ENCODE measurements at regions not wholly inside any gene's neighbourhood (a gene's known extent, or its start where the extent isn't known, plus 50 kb on each side); places are given as distances from the start of the nearest gene placed in this dataset.
"Not testable (repeated sequence)": the region's sequence is repeated elsewhere in the genome, so short reads cannot be mapped to it uniquely, and the experiment has no call there.

DNA sequence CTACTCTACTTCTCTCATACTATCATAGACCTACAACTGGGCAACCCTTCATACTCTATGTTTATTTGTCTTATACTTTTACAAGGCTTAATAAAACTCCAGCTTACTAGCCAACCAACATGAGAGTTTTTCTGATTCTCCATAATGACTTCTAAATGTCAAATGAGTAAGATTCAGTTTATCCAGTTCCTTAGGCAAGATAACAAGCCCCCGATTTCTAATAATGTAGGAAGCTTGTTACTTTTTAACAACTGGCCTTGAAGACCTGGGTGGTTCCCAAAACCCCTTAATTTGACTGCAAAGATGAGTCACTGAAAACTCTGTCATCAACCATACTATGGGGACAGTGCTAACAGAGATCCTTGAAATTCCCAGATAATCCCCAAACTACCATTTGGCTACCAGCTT is 294.6 kb upstream of the ACTBL2 start:
- no peak for DNase-seq

DNA sequence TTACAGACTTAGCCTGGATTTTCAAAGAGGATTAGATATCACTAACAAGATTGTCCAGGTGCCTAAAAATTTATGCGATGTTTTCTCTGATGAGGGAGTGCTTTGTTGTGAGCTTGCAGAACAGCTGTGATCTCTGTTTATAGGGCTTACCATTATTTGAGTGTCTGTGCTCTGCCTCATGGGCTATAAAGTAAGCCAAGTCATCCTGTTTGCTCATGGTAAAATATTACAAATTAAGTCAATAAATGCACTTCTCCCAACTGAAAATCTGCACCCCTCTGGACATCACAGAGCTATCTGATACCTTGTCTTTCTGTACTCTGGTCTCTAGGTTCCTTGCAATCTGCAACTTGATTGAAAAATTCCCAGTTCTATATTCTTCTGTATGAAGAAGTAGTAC is 293.4 kb upstream of the ACTBL2 start:
- no peak for DNase-seq

DNA sequence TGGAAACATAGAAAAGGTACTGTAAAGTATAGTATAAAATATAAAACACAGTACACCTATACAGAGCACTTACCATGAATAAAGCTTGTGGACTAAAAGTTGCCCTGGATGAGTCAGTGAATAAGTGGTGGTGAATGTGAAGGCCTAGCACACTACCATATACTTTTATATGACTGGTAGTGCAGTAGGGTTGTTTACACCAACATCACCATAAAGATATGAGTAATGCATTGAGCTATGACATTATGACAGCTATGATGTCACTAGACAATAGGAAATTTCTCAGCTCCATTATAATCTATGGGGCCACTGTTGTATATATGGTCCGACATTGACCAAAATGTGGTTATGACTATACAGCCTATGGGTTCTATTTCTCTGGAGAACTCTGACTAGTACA is 291.8 kb upstream of the ACTBL2 start:
- no peak for DNase-seq

DNA sequence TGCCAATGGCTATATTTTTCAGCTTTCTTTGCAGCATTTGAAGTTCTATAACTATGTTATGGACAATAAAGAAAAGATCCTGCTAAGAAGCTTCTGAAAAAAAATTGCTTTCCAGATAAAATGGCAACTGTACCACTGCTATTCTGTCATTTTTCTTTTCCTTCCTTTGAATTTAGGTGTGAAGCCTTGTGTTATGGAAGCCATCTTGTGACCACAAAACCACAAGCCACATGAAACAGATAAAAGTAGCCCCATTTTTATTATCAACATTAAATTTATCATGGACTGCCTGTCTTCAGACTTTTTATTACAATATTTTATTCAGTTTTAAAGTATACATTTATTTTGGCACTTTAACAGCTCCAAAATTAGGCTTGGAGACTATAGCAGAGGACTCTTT is 289.9 kb upstream of the ACTBL2 start:
- no peak for DNase-seq

DNA sequence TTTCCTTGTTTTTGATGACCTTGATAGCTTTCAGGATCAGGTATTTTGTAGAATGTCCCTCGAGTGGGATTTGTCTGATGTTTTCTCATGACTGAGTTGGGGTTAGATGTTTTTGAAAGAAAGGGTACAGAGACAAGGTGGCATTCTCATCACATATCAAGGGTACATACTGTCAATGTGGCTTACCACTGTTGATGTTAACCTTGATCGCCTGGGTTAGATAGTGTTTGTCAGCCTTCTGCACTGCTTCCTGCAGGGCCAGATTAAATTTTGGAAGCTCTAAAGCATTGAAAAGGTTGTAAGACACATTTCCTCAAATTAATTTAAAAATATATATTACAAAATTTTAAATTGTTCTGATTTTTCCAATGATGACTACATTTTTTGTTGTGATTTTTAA is 287.4 kb upstream of the ACTBL2 start:
- no peak for DNase-seq

DNA sequence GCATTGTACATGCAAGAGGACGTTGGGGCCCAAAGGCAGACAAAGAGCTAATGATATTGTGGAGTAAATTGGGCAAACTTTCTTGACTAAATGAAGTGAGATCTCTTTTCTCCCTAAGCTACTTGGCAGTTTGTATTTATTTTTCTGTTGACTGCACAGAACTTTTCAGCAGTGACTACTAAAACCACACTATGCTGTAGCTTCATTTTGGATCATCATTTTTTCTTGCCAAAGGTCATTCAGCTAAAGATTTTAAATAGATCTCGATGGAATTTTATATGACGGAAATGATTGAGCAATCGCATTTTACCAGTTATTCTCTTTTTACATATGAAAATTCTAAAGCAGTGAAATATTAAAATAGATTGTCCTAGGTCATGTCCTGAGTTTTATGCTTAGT is 286.1 kb upstream of the ACTBL2 start:
- no peak for DNase-seq

DNA sequence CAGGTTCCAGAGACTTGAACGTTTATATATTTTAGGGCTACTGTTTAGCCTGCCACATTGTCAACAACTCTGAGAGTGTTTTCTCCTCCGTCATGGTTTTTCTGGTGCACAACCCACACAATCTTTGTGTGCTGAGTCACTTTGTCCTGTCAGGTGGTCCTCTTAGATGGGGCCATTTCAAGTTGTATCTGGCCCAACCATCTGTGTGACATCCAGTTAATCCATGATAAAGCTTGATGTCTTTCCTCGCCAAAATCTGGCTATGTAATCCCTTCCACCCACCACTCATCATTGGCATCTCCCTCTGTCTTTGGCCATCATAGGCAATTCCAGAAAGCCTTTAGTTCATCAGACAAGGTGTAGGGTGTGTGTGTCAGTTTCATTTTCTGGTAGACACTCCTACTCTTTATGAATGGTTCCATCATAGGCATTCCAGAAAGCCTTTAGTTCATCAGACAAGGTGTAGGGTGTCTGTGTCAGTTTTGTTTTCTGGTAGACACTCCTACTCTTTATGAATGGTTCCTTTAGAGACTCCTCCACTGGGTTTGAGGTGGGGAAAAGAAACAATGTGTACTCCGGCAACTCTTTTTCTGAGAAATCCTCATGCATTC is 282.0 kb upstream of the ACTBL2 start:
- DNase-seq: no peak

DNA sequence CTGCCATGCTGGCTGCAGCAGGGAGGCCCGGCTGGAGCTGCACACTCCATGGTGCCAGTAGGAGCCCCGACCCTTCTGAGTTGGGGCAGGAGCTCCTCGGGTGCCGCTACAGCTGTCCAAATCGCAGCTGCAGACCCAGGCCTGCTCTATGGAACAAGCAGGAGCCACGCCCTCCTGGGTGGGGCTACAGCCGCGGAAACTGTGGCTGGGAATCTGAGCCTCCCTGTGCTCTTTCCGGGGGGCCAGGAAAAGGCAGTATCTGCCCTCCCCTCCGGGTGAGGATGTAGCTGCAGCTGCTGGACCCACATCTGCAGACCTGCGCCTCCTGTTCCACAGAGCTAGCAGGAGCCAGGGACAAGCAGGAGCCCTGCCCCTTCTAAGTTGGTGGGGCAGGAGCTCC is 278.9 kb upstream of the ACTBL2 start:
- no peak for DNase-seq

DNA sequence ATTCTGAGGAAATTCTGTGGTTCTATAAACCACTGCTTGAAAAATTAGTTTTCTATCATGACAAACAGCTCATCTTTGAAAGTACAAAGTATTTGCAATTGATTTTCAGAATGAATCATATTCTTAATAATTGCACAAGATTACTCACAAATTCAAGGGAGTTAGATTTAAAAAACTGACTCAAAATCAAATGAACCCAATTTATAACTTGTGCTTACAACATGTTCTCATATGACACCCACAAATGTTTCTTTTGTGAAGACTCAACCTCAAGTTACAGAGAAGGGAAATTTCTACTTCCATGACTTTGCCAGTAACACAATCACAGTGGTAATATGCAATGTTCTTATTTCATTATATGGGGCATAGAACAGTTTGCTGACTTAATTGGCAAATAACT is 272.0 kb upstream of the ACTBL2 start:
- DNase-seq: no peak

DNA sequence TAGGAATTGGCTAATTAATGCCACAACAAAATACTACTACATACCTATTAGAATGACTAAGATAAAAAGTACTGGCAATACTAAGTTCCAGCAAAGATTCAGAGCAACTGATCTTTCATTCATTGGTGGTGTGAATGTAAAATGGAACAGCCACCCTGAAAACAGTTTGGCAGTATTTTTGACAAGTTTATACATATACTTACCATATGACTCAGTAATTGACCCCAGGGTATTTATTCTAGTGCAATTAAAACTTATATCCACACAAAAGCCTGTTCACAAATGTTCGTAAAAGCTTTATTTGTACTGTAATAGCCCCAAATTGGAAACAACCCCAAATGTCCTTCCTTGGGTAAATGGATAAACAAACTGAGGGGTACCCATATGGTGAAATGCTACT is 270.8 kb upstream of the ACTBL2 start:
- no peak for DNase-seq

DNA sequence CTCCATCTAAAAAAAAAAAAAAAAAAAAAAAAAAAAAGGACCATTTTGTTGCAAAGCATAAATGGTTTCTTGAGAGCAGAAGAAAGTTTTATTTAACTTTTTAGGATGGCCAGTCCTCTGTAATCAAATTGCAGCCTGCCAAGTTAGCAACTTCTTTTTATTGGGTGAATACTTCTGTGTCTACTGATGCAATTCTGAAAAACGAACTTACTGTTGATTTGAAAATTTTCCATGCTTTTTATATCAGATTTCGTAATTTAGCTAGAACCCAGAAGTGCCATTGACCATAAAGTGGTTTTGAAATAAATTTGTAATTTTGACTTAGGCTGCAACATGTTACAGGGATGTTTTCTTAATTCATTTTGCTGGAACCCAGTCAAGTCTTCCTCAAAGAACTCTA is 269.1 kb upstream of the ACTBL2 start:
- no peak for DNase-seq

DNA sequence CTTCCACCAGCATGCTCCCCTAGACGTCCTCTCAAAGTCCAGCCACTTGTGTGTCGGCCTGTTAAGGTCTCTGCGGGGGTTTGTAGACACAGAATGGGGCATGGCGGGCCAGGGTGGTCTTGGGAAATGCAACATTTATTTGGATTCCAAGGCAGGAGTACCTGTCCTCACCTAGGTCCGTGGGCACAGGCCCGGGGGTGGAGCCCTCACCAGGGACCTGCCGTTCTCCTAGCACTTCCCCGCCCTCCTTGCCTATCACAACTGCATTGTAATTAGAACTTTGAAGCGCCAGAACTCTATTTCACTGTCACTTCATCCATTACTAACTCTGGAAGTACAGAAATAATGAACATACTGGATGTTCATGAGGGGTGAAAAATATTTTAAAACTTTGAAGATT is 268.3 kb upstream of the ACTBL2 start:
- DNase-seq: no peak

DNA sequence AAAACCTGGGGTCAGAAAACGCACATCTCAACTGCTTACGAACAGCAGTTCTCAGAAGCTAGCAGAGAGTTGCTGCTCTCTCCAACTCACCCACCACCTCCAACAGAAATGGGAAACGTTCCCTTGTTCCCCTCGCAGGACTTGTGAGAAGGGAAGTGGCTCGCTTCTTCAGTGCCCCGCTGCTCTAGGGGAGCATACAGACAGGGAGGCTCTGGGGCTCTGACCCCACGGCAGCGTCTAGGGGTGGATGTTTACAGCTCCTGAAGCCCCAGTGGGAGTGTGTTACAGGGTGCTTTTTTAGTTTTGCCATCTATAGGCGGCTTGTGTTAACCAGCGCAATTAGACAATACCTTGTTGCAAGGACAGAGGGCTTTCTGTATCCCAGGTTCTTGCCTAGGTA is 267.7 kb upstream of the ACTBL2 start:
- DNase-seq: no peak

DNA sequence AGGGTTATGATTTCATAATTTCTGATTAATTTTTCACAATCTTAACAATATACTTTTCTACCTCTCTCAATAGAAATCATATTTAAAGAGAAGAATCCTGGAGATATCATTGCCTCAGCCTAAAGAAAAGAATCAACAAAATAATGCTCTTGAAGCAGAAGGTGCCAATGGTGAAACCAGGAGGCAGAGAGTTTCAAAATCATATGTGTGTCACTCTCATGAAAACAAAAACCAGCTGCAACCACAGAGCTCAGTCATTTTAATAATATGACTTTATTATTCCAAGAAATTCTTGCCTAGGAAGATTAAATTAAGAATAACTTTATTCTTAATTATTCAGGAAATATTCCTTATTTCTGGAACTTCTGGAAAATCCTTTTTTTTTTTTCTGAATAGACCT is 266.8 kb upstream of the ACTBL2 start:
- DNase-seq: no peak

DNA sequence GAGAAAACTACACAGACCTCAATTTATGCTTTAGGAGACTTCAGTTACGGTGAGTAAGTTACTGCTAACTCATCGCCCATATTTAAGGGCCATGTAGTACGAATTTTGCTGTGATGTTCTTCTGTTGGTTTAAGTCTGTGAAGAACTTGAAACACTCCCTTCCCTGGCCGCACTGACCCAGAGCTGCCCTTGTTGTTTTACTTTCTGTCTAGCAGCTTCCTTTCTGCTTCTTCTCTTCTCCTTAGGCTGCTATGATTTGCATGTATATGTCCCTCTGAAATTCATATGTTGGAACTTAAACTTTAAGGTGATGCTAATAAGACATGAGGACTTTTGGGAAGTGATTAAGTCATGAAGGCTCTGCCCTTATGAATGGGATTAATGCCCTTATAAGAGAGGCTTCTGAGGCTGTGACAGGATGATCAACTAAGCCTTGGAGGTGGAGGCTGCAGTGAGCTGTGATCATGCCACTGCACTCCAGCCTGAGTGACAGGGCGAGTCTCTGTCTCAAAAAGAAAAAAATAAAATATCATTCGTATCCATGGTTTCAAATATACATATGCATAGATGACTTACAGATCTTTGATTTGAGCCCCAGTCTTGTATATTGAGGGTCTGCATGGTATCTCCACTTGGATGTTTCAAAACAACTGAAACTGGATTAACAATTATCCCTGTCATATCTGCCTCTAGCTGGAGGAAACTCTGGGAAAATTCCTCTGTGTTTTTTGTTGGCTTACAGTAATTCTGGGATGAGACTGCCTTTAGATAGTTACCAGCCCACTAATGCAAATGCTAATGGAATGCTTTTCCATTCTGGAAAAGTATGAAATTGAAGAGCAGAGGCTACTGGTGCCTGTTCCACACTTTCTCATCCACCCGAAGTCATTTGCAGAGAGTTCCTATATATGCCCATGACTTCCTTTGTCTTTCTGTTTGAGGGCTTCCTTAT is 263.4 kb upstream of the ACTBL2 start:
- DNase-seq: no peak

DNA sequence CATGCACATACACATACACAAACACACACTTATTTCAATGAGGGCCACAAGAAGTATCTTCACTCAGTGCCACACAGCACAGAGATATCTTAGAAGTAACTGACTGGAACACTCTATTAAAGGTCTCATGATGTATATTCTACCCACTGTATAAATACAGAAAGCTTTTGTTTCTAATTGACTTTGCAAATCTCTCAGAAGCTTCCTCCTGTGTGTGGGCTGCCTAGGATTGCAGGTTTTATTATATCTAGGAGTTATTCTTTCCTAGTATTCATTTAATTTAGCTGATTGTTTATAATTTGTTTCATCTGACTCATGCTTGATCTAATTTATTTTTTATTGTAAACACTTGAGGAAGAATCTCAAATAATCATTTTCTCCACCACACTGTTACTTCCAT is 262.4 kb upstream of the ACTBL2 start:
- no peak for DNase-seq

DNA sequence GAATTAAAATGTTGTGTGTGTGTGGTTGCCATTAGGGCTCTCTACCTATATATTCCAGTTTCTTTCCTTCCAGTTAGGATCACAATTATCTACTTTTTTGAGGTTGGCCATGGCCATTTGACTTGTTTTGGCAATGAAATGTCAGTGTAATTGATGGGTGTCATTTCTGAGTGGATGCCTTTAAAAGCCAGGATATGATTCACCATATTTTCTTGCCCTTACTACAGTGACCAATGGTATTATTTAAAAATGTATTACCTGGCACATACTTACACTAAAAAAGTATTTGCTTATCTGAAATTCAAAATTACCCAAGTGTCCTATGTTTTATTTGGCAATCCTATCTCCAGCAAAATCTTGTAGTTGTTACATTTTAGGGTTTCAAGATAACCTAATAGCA is 258.7 kb upstream of the ACTBL2 start:
- DNase-seq: no peak

DNA sequence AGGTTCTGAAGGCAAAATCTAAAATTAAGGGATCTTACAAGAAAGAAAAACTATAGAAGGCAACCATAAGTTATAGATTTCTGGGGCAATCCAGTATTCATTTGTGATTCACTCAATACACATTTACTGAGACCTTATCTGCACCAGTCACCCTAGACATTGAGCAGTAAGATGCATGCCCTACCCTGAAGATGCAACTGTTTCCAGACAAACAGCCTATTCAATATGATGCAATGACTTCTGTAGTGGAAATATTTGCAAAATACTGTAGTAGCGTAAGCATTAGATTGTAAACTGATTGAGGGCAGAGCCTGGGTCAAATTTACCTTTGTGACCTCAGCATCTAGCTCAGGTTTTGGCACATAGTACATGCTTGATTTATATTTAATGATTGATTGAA is 256.2 kb upstream of the ACTBL2 start:
- DNase-seq: no peak

DNA sequence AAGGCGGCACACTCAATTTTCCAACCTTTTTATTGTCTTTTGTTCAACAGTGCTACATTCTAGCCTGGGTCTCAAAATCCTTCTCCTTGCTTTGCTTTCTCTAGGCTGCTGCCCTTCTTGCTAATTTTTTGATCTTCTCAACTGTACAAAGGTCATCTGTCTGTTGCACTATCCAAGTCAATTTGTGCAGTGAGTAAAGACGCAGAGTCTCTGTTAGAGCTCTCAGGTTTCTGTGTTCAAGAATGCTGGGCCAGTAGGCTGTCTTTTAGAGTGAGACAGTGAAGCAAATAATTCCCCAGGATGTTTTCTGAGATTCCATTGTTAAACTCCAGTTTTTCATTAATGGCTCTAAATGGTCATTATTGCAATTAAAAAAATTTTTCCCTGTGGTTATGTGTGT is 255.7 kb upstream of the ACTBL2 start:
- DNase-seq: no peak

DNA sequence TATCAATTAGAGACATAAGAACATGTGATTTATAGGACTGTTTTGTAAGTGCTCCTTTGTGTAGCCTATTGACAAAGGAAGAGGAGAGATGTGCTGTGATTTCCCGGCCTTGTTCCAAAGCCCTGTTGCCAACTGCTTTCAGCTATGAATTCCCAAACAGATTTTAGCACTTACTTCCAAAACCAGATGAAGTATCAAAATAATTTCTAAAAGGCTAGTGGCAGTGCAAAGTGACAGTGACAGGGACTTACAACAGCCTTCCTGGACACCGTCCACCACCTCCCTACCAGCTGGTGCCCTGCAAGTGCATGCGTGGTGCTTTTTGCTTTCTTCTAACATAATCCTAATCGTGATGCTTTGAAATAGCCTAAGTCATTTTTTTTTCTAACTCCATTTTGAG is 254.1 kb upstream of the ACTBL2 start:
- DNase-seq: no peak

DNA sequence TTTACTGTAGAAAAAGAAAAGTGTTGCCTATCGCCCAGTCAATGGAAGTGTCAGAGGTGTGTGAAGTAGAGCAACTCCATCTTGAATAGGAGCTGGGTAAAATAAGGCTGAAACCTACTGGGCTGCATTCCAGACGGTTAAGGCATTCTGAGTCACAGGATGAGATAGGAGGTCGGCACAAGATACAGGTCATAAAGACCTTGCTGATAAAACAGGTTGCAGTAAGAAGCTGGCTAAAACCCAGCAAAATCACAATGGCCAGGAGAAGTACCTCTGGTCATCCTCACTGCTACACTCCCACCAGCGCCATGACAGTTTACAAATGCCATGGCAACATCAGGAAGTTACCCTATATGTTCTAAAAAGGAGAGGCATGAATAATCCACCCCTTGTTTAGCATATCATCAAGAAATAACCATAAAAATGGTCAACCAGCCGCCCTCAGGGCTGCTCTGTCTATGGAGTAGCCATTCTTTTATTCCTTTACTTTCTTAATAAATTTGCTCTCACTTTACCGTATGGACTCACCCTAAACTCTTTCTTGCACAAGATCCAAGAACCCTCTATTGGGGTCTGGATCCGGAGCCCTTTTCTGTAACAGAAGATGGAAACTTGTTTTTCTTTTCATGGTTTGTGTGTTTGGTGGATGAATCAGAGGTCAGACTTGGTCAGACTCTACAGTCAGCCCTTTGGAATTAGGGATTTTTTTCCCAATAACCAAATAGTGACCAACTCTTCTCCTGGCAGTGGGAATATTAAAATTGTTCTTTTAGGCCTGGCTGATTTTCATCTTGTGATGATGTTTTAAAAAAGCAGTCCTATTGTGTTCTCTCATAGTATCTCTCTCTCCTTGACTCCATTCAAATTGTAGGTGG is 252.9 kb upstream of the ACTBL2 start:
- not testable (repeated sequence) for DNase-seq

DNA sequence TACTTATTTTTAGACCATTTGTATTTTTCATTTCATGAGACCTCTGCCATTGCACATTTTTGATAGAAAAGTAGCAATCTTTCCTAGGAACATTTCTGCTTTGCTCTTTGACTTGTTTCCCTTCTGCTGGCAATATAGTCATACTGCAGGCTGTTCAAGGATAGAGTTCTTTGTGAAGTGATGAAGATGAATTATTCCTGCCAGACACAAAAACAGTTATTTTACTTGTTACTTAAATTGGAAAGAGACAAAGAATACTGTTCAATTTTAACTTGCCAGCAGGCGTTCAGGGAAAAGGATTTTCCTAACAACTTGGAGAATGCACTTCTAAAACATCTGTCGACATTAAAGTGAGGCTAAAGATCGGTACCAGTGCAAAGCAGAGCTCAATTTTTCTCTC is 251.7 kb upstream of the ACTBL2 start:
- no peak for DNase-seq

DNA sequence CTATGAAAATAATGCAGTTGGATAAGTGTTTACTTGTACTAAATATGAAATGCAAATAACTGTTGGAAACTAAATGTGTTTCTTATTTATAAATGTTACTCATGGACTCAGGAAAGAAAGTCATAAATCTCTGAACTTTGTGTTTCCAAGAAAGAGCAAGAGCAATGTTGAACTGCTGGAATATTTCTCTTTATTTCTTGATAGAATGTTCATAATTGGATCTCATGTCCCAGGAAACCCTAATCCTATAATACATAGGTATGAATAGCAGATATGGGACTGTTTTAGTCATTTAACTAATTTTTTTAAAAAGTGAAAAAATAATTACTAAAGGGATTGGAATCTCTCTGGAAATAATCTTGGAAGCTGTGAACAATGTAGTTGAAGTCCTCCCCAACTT is 245.0 kb upstream of the ACTBL2 start:
- DNase-seq: no peak
